SK-N-MC (cell line): ENCODE measurements at regions not wholly inside any gene's neighbourhood (a gene's known extent, or its start where the extent isn't known, plus 50 kb on each side); places are given as distances from the start of the nearest gene placed in this dataset.

Experiments used
- EZH2 ChIP-seq: fragments of 200-600 bp; sonication (generic); IDR thresholded peaks from one replicate; pipeline ENCODE4 v1.6.1; 2017; ENCODE audit warnings: antibody characterized with exemption
- FOXP2 ChIP-seq: optimal IDR thresholded peaks from 2 replicates; pipeline ENCODE3; 2011; ENCODE audit warnings: mild to moderate bottlenecking, moderate library complexity; ENCODE audit not compliant: insufficient read depth; ENCODE audit errors: extremely low read length, control extremely low read depth
- POLR2AphosphoS5 ChIP-seq: IDR thresholded peaks from 2 replicates; pipeline ENCODE4 v1.6.1; 2012; ENCODE audit warnings: mild to moderate bottlenecking, low read depth, low read length, borderline replicate concordance

GRCh38 chr5:5658226-5658625 lies 235.7 kb downstream of the ICE1 start:
- TF ChIP-seq EZH2 (no peak), POLR2AphosphoS5 (no peak), FOXP2 (no peak)
